Activated CD8-positive, alpha-beta T cell treated with anti-CD3 and anti-CD28 coated beads for 36 hours (primary cell): ENCODE measurements at regions not wholly inside any gene's neighbourhood (a gene's known extent, or its start where the extent isn't known, plus 50 kb on each side); places are given as distances from the start of the nearest gene placed in this dataset.

Source experiments
- ATAC-seq: fragments of 200-7000 bp; cut with Tn5 transposase; one replicate; pipeline ENCODE4 v1.10.0; 2021; ENCODE audit warnings: mild to moderate bottlenecking, moderate library complexity
- CTCF ChIA-PET: fragments of 350-600 bp; sonication (Branson Sonifier 250); formaldehyde crosslinking; loops from one replicate; lab custom pipeline; 2021; ENCODE audit warnings: antibody characterized with exemption; lab: Charles Lee
- POLR2A ChIA-PET: fragments of 350-600 bp; sonication (Branson Sonifier 250); formaldehyde crosslinking; loops from one replicate; lab custom pipeline; 2021; ENCODE audit warnings: antibody characterized with exemption; lab: Charles Lee
- DNase-seq: peaks from one replicate; pipeline ENCODE4 v3.0.0-alpha.2; 2020
- H3K27ac Mint-ChIP-seq: one replicate; pipeline ENCODE4 v1.8.0; 2021; ENCODE audit warnings: mild to moderate bottlenecking, mixed read lengths
- H3K27me3 Mint-ChIP-seq: one replicate; pipeline ENCODE4 v1.8.0; 2021; ENCODE audit warnings: mixed read lengths
- H3K36me3 Mint-ChIP-seq: one replicate; pipeline ENCODE4 v1.8.0; 2021; ENCODE audit warnings: low read depth, mixed read lengths
- H3K4me1 Mint-ChIP-seq: one replicate; pipeline ENCODE4 v1.8.0; 2021; ENCODE audit warnings: low read depth, mixed read lengths
- H3K4me3 Mint-ChIP-seq: one replicate; pipeline ENCODE4 v1.8.0; 2021; ENCODE audit warnings: mild to moderate bottlenecking, moderate library complexity, mixed read lengths
- H3K9me3 Mint-ChIP-seq: one replicate; pipeline ENCODE4 v1.8.0; 2021; ENCODE audit warnings: mixed read lengths
- CTCF ChIP-seq: fragments of 200-600 bp; IDR thresholded peaks from one replicate; pipeline ENCODE4 v1.8.0; 2022; ENCODE audit warnings: antibody characterized with exemption, mild to moderate bottlenecking
- intact Hi-C: fragments of 100-400 bp; cut with micrococcal nuclease; formaldehyde crosslinking; loops from one replicate; pipeline ENCODE4 v1.10.0; 2022

- no peak for ATAC-seq
- Mint-ChIP-seq H3K27me3 (no peaks in the 10 kb centered on the region), H3K4me1 (no peaks in the 10 kb centered on the region), H3K27ac (no peak overlapping the region), H3K9me3 (no peaks in the 10 kb centered on the region), H3K36me3 (no peaks in the 10 kb centered on the region), H3K4me3 (no peak overlapping the region)
- no peak for DNase-seq
- ChIA-PET POLR2A (no interaction called here), CTCF (no interaction called here)
- intact Hi-C loops: no loop called here
- TF ChIP-seq CTCF: no peak
Observed at GRCh38 chr5:158644301-158644700, 455.4 kb downstream of the EBF1 start.

GRCh38 chr5:158643840-158644239 is 455.9 kb downstream of the EBF1 start:
- CTCF ChIA-PET: no interaction called here
- Mint-ChIP-seq H3K4me3 (no peak overlapping the region), H3K4me1 (no peaks in the 10 kb centered on the region), H3K36me3 (no peaks in the 10 kb centered on the region), H3K27me3 (no peaks in the 10 kb centered on the region), H3K9me3 (no peaks in the 10 kb centered on the region), H3K27ac (no peak overlapping the region)
- no peak for DNase-seq
- intact Hi-C loops: no loop called here
- POLR2A ChIA-PET: no interaction called here
- no peak for ATAC-seq
- no peak for TF ChIP-seq CTCF

DNA sequence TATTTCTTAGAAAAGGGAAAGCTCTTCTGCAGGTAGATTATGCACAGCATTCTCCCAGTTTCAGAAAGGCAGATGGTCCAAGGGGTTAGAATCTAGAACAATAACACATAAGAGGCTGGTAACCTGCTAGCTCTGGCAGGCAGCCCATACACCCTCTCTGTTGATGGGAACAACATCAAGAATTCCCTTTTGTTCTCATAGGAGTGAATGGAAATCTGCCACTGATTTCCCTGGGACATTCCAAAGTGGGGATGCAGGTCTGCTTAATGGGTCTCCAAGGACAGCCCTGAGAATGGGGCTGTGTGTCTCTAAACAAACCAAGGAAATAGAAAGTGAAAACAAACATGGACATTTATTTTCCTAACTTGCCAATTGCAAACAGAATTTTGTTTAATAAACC is 456.8 kb downstream of the EBF1 start:
- intact Hi-C loops: no loop called here
- ChIA-PET CTCF (no interaction called here), POLR2A (no interaction called here)
- no peak for TF ChIP-seq CTCF
- ATAC-seq (no peak), DNase-seq (no peak)
- Mint-ChIP-seq H3K27ac (no peak overlapping the region), H3K4me3 (no peak overlapping the region), H3K9me3 (no peaks in the 10 kb centered on the region), H3K4me1 (no peaks in the 10 kb centered on the region), H3K36me3 (no peaks in the 10 kb centered on the region), H3K27me3 (no peaks in the 10 kb centered on the region)

DNA sequence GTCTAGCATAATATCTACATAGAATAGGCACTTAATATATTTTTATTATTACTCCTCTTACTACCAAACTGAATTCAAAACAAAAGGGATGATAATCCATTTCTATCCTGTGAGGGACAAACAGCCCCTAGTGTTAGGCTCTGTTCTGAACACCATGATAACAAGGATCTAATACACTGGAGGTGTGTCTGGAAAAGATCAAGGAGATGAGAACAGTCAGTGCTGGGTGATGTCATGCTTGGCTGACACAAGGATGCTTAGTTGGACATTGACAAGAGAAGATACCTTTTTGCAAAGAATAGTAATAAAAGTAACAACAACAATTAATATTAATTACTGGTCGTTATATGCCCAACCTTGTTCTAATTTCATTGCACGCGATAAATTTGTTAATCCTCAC is 458.7 kb downstream of the EBF1 start:
- ChIA-PET CTCF (no interaction called here), POLR2A (no interaction called here)
- intact Hi-C loops: no loop called here
- Mint-ChIP-seq H3K27me3 (no peaks in the 10 kb centered on the region), H3K4me3 (no peak overlapping the region), H3K27ac (no peak overlapping the region), H3K4me1 (no peaks in the 10 kb centered on the region), H3K36me3 (no peaks in the 10 kb centered on the region), H3K9me3 (no peaks in the 10 kb centered on the region)
- DNase-seq (no peak), ATAC-seq (no peak)
- TF ChIP-seq CTCF: no peak

DNA sequence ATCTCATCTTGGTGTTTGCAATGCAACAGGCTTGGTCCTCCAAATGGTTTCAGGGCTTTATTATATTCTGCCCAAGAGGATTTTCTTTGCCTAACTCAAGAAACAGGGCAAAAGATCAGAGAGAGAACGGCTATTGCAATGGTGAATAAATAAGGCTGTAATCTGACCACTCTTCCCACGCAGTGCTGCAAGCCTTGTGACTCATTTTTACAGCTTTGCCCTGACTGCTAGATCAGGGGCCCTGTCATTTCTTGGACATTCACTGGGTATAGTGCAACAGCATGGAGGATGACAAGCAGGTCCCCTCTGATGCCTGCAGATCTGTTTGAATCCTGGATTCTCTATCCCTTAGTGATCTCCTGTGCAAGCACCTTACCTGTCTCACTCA is 459.1 kb downstream of the EBF1 start:
- ChIA-PET POLR2A (no interaction called here), CTCF (no interaction called here)
- no peaks in the 10 kb centered on the region for H3K4me1 Mint-ChIP-seq
- H3K27me3 Mint-ChIP-seq: no peaks in the 10 kb centered on the region
- ATAC-seq: no peak
- H3K27ac Mint-ChIP-seq: no peak overlapping the region
- no peak overlapping the region for H3K4me3 Mint-ChIP-seq
- TF ChIP-seq CTCF: no peak
- no peak for DNase-seq
- intact Hi-C loops: no loop called here
- H3K36me3 Mint-ChIP-seq: no peaks in the 10 kb centered on the region
- no peaks in the 10 kb centered on the region for H3K9me3 Mint-ChIP-seq
